A549 (cell line): ENCODE measurements at regions not wholly inside any gene's neighbourhood (a gene's known extent, or its start where the extent isn't known, plus 50 kb on each side); places are given as distances from the start of the nearest gene placed in this dataset.

Source experiments
- ELK1 ChIP-seq: fragments of 150-350 bp; IDR thresholded peaks from 2 replicates; pipeline ENCODE4 v1.6.1; 2014; ENCODE audit warnings: low read depth, mild to moderate bottlenecking, low read length
- POLR2A ChIP-seq: IDR thresholded peaks from 2 replicates; pipeline ENCODE4 v1.6.1; 2012; ENCODE audit warnings: mild to moderate bottlenecking, low read length

GRCh38 chr7:13276977-13277376, 589.5 kb downstream of the ARL4A start:
- no peak for TF ChIP-seq POLR2A
- TF ChIP-seq ELK1 = no peak
